HEK293T (cell line): ENCODE measurements at regions not wholly inside any gene's neighbourhood (a gene's known extent, or its start where the extent isn't known, plus 50 kb on each side); places are given as distances from the start of the nearest gene placed in this dataset.

Source experiments
- CTCF ChIA-PET: fragments of 350-600 bp; formaldehyde crosslinking; extraction: SDS; loops from one replicate; lab custom pipeline; 2021; ENCODE audit warnings: antibody characterized with exemption, inconsistent platforms; lab: Yijun Ruan, JAX
- POLR2A ChIA-PET: fragments of 350-600 bp; formaldehyde crosslinking; extraction: SDS; loops from one replicate; lab custom pipeline; 2020; ENCODE audit warnings: antibody characterized with exemption, inconsistent platforms; lab: Yijun Ruan, JAX
- DNase-seq: peaks from one replicate; pipeline ENCODE4 v3.0.0; 2012; ENCODE audit warnings: mixed read lengths; ENCODE audit errors: extremely low spot score
- ARNT ChIP-seq: fragments of 450-650 bp; IDR thresholded peaks from 2 replicates; pipeline ENCODE4 v1.6.1; 2017; ENCODE audit warnings: mild to moderate bottlenecking
- BHLHE40 ChIP-seq: fragments of 450-650 bp; IDR thresholded peaks from 2 replicates; pipeline ENCODE4 v1.6.1; 2016; ENCODE audit warnings: mild to moderate bottlenecking, moderate library complexity, borderline replicate concordance
- CTBP1 ChIP-seq: fragments of 450-650 bp; IDR thresholded peaks from 2 replicates; pipeline ENCODE4 v1.6.1; 2016; ENCODE audit warnings: borderline replicate concordance
- ELF4 ChIP-seq: fragments of 450-650 bp; IDR thresholded peaks from 2 replicates; pipeline ENCODE4 v1.6.1; 2017; ENCODE audit warnings: antibody characterized with exemption
- FOXA1 ChIP-seq: fragments of 450-650 bp; IDR thresholded peaks from 2 replicates; pipeline ENCODE4 v1.6.1; 2016; ENCODE audit warnings: mild to moderate bottlenecking
- FOXK2 ChIP-seq: fragments of 450-650 bp; IDR thresholded peaks from 2 replicates; pipeline ENCODE4 v1.6.1; 2016; ENCODE audit warnings: mild to moderate bottlenecking
- FOXM1 ChIP-seq: fragments of 450-650 bp; IDR thresholded peaks from 2 replicates; pipeline ENCODE4 v1.6.1; 2017; ENCODE audit warnings: mild to moderate bottlenecking, borderline replicate concordance
- HDGF ChIP-seq: fragments of 450-650 bp; IDR thresholded peaks from 2 replicates; pipeline ENCODE4 v1.6.1; 2017; ENCODE audit warnings: antibody characterized with exemption, borderline replicate concordance
- L3MBTL2 ChIP-seq: fragments of 450-650 bp; conservative IDR thresholded peaks from 2 replicates; pipeline ENCODE4 v1.6.1; 2016; ENCODE audit warnings: mild to moderate bottlenecking
- LEF1 ChIP-seq: fragments of 450-650 bp; IDR thresholded peaks from 2 replicates; pipeline ENCODE4 v1.6.1; 2017; ENCODE audit warnings: mild to moderate bottlenecking, borderline replicate concordance
- NFRKB ChIP-seq: fragments of 450-650 bp; IDR thresholded peaks from 2 replicates; pipeline ENCODE4 v1.6.1; 2016; ENCODE audit warnings: mild to moderate bottlenecking, moderate library complexity
- SP1 ChIP-seq: fragments of 450-650 bp; IDR thresholded peaks from 2 replicates; pipeline ENCODE4 v1.6.1; 2017
- SUZ12 ChIP-seq: fragments of 450-650 bp; IDR thresholded peaks from 2 replicates; pipeline ENCODE4 v1.6.1; 2016; ENCODE audit warnings: mild to moderate bottlenecking
- TARDBP ChIP-seq: fragments of 450-650 bp; IDR thresholded peaks from 2 replicates; pipeline ENCODE4 v1.6.1; 2016
- ZNF384 ChIP-seq: fragments of 450-650 bp; IDR thresholded peaks from 2 replicates; pipeline ENCODE4 v1.6.1; 2016
- TF ChIP-seq, protein P1 (sequence below): fragments of 450-650 bp; IDR thresholded peaks from 2 replicates; pipeline ENCODE4 v1.6.1; 2016

DNA sequence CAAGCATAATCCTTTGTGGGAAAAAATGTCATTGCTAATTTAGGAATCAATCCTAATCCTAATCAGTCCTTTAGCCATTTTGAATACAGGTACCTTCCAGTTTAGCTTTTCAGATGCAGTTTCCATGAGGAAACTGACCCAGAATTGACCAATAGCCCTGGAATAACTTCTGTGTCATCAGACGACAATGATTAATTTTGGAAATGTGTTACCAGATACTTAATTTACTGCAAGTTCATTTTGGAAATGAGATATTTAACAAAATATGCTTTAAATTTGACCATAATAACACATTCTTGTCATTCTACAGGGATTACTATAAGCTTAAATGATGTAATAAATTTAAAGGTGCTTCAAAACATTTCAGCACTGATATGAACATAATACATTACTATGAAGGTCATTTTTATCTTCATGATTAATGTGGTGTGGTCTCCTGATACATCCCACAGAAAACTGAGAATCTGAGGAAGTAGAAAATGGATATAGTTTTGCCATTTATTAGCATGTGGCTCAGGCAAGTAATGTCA lies 129.8 kb upstream of the SH3BP4 start:
- ChIA-PET CTCF (no interaction called here), POLR2A (no interaction called here)
- TF ChIP-seq SP1 = no peak
- TF ChIP-seq ARNT = no peak
- no peak for TF ChIP-seq L3MBTL2
- TF ChIP-seq LEF1 = no peak
- no peak for TF ChIP-seq TARDBP
- no peak for TF ChIP-seq ZNF384
- no peak for TF ChIP-seq SUZ12
- no peak for TF ChIP-seq HDGF
- TF ChIP-seq NFRKB = no peak
- TF ChIP-seq BHLHE40 = no peak
- TF ChIP-seq FOXM1 = no peak
- no peak for TF ChIP-seq ELF4
- TF ChIP-seq, protein P1, sequence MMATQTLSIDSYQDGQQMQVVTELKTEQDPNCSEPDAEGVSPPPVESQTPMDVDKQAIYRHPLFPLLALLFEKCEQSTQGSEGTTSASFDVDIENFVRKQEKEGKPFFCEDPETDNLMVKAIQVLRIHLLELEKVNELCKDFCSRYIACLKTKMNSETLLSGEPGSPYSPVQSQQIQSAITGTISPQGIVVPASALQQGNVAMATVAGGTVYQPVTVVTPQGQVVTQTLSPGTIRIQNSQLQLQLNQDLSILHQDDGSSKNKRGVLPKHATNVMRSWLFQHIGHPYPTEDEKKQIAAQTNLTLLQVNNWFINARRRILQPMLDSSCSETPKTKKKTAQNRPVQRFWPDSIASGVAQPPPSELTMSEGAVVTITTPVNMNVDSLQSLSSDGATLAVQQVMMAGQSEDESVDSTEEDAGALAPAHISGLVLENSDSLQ = no peak
- no peak for TF ChIP-seq FOXA1
- no peak for TF ChIP-seq CTBP1
- TF ChIP-seq FOXK2 = no peak
- no peak for DNase-seq

DNA sequence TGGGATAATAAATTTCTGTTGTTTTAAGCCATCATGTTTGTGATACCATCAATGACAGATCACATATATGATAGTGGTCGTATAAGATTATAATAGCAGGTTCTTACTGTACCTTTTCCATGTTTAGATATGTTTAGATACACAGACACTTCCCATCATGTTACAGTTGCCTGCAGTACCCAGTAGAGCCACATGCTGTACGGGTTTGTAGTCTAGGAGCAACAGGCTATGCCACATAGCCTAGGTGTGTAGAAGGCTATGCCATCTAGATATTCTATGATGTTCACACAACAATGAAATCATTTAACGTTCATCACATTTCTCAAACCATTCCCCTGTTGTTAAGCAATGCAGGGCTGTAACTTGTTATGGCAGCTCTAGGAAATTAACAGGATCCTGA lies 132.9 kb upstream of the SH3BP4 start:
- TF ChIP-seq ARNT = no peak
- DNase-seq = no peak
- ChIA-PET POLR2A (no interaction called here), CTCF (interaction anchor here (0.6 kb wide), 1 partner anchor 199 kb away, joined by 3 read pairs; no protein-coding TSS in a partner anchor)

DNA sequence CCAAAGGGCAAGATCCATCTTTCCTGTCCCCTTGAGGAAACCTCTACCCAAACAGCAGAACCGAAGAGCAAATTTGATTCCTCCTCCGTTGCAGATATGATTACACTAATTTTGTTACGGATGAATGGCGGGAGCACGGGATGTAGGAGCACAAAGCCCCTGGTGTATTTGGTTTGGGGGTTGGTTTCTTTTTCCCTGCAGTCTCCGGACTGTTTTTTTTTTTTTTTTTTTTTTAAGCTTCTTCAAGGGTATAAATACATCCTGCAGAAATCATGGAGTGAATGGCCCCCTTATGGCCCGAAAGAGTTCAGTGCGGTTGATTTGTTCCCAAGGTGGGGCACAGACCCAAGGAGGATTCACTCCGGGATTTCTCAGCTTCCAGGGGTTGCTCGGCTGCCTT lies 135.3 kb upstream of the SH3BP4 start:
- CTCF ChIA-PET = no interaction called here
- no peak for DNase-seq
- POLR2A ChIA-PET = no interaction called here
- TF ChIP-seq NFRKB (no peak), L3MBTL2 (no peak), SUZ12 (no peak), FOXM1 (no peak), ARNT (no peak), ELF4 (no peak)

- DNase-seq = no peak
- CTCF ChIA-PET = no interaction called here
These were observed 135.8 kb upstream of the SH3BP4 start for GRCh38 chr2:234816056-234816455.

GRCh38 chr2:234814374-234814773 lies 137.4 kb upstream of the SH3BP4 start:
- TF ChIP-seq BHLHE40 = no peak
- TF ChIP-seq ZNF384 = no peak
- TF ChIP-seq HDGF = no peak
- TF ChIP-seq TARDBP = no peak
- no peak for TF ChIP-seq SUZ12
- DNase-seq = no peak
- ChIA-PET CTCF (no interaction called here), POLR2A (no interaction called here)

More at GRCh38 chr2:234816056-234816455, 135.8 kb upstream of the SH3BP4 start:
- POLR2A ChIA-PET = no interaction called here
- no peak for TF ChIP-seq CTBP1
- no peak for TF ChIP-seq FOXK2
- TF ChIP-seq HDGF = no peak
- TF ChIP-seq ELF4 = no peak
- TF ChIP-seq ARNT = no peak
- no peak for TF ChIP-seq SP1
- no peak for TF ChIP-seq FOXM1

- DNase-seq = no peak
- POLR2A ChIA-PET = no interaction called here
- TF ChIP-seq L3MBTL2 (no peak), CTBP1 (no peak), BHLHE40 (no peak), FOXA1 (no peak), HDGF (no peak), TARDBP (no peak), ARNT (no peak), ELF4 (no peak), FOXM1 (no peak), ZNF384 (no peak), FOXK2 (no peak), SP1 (no peak), LEF1 (no peak), SUZ12 (no peak), NFRKB (no peak)
- TF ChIP-seq, protein P1 = no peak
- CTCF ChIA-PET = interaction anchor here (0.9 kb wide), 1 partner anchor 254 kb away, joined by 4 read pairs; no protein-coding TSS in a partner anchor
These were observed 139.0 kb upstream of the SH3BP4 start for GRCh38 chr2:234812851-234813250.

- POLR2A ChIA-PET = no interaction called here
These were observed 142.9 kb upstream of the SH3BP4 start for GRCh38 chr2:234808907-234809306.

More at GRCh38 chr2:234808907-234809306, 142.9 kb upstream of the SH3BP4 start:
- DNase-seq = no peak
- CTCF ChIA-PET = no interaction called here
- no peak for TF ChIP-seq BHLHE40
- no peak for TF ChIP-seq FOXM1
- TF ChIP-seq SUZ12 = no peak
- TF ChIP-seq SP1 = no peak
- TF ChIP-seq FOXA1 = no peak
- no peak for TF ChIP-seq L3MBTL2
- no peak for TF ChIP-seq NFRKB
- no peak for TF ChIP-seq ZNF384
